GM21528 (cell line): ENCODE measurements at regions not wholly inside any gene's neighbourhood (a gene's known extent, or its start where the extent isn't known, plus 50 kb on each side); places are given as distances from the start of the nearest gene placed in this dataset.

Experiments
- ATAC-seq: cut with Tn5 transposase; IDR thresholded peaks from one replicate; pipeline ENCODE4 v1.9.1; 2021; ENCODE audit warnings: mild to moderate bottlenecking, moderate library complexity; ENCODE audit not compliant: unreplicated experiment, low FRiP score

GRCh38 chr4:81844717-81845116, 373.0 kb upstream of the RASGEF1B start:
- no peak for ATAC-seq

DNA sequence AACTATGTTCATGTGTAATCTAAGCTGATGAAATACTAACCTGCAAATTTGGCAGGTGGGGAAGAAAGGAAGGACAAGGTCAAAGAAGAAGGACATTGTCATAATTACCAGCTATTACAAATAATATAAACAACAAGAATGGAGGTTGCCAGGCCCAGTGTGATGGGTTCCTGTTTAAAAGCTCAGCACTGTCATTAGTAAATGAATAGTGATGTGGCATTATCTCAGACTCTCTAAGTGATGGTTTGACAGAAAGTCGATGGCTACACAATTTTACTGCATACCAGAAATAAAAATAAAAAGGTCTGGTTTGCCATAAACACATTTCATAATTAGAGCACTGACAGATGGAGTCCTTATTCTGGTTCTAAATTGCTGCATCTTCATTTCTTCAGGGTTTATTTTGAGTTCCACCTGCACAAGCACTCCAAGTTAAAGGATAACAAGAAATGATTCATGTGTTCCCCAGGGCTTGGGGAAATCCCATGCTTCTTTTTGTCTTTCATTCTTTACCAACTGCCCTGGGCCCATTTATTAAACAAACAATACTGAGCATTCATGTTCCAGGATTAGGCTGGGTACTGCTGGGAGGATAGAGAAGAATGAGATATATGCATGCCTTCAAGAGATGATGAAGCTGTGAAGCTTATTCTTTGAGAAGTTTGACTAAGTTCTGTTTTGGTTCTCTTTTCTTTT, 367.8 kb upstream of the RASGEF1B start:
- ATAC-seq, result peak; percentile 58

GRCh38 chr4:81838586-81838985, 366.9 kb upstream of the RASGEF1B start:
- no peak for ATAC-seq

DNA sequence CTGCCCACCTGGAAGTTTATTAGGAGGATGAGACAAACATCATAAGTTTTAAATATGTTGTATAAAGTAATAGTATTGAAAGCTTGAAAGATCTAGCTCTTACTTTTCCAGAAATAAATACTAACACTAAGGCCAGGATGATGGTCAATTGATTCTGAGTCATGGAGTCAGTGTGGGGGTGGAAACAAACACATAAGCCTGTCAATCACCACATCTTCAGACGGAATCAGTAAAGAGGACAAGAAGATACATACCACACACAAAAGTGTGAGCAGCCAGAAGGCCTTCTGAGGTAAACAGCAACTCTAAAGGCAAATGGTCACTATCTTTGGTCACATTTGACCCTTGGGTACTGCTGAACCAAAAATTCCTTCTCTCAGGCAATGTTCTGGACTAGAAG, 365.0 kb upstream of the RASGEF1B start:
- ATAC-seq, result no peak

DNA sequence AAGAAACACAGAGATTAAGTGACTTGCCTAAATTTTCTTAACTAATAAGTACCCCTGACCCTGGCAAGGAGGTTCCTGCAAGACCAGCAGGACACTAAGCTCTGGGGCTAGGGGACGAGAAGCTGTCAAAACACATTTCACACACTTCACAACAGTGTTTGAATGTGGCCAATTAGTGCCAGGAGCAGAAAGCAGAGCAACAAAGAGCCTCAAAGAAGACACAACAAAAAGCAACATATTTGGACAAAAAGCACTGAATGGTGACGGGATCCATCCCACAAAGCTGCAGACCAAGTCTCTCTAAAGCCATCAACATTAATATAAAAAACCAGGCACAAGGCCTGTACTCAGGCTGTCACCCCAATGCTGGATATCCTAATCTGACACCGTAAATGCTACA, 361.9 kb upstream of the RASGEF1B start:
- ATAC-seq, result no peak

DNA sequence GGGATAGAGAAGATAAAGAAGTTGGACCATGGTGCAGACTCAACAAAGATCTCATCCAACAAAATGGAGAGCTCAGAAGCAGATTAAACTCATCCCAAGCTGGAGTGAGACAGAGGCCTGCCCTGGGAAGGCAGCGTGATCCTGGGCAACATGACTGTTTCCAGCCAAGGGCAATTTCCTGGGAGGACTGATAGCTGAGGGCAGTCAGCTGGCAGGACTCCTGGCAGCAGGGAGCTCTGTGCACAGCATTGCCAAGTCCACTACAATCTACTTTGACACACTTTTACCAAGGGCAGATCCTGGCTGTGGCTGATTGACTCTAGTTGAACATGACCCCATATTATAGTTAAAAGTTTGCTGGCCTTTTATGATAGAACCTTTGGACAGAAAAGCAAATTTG, 357.3 kb upstream of the RASGEF1B start:
- ATAC-seq, result no peak

- ATAC-seq, result peak; percentile 78
These were observed 356.0 kb upstream of the RASGEF1B start for GRCh38 chr4:81827577-81828202.

GRCh38 chr4:81826817-81827424, 355.2 kb upstream of the RASGEF1B start:
- no peak for ATAC-seq

DNA sequence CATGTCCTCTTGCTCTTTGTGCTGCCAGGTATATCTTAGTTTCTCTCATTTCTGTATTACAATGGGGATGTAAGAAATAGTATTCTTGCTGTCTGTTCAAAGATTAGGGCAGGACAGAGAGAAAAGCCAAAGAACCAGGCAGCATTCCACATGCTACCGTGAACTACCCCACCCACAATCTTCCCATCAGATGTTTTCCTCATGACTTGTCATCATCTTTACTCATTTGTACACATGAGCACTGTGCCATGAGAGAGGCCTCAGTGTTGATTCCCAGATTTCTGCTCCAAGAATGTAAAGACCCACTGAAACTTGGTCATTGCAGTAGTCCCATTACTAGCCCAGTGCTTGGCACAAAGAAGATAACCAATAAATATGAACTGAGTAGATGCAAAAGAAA, 354.6 kb upstream of the RASGEF1B start:
- no peak for ATAC-seq

DNA sequence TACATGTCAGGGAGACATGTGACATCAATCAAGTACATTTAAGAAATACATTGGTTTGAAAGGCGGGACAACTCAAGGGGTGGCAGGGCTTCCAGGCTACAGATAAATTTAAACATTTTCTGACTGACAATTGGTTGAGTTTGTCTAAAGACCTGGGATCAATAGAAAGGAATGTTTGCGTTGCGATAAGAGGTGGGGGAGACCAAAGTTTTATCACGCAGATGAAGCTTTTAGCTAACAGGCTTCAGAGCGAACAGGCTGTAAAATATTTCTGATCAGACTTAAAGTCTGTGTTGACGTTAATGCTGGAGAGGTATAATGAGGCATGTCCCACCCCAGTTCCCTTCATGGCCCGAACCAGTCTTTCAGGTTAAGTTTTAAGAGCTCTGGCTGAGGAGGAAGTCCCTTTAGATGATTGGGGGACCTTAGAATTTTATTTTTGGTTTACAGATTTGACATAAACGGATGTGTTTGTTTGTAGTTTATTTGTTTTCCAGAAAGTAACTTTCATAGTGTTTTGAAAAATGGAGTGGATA, 346.7 kb upstream of the RASGEF1B start:
- no peak for ATAC-seq

- no peak for ATAC-seq
These were observed 344.5 kb upstream of the RASGEF1B start for GRCh38 chr4:81816031-81816761.

DNA sequence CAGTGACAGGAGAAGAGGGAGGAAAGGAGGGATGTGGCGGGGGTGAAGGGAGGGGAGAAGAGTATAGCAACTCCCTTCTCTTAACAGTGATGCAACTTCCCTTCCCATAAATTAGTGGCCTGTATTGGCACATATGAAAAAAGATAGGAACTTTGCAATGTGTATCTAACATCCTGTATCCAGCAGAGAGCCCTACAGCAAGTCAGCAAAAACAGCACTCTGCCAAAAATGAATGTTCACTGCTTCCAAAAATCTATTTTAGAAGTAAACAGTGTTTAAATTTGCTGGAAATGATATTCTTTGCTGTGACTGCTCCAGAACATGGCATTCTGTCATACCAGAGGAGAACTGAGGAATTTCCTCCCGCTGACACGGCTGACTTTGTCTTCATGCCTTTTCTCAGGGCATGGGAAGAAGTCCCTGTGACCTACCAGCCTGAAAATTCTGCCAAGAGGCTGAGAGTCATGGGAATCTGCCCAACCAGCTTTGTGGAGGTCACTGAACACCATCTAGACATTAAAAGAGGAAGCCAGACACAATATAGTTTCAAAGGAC, 343.4 kb upstream of the RASGEF1B start:
- ATAC-seq, result no peak

GRCh38 chr4:81811562-81812293, 340.0 kb upstream of the RASGEF1B start:
- ATAC-seq, result no peak

DNA sequence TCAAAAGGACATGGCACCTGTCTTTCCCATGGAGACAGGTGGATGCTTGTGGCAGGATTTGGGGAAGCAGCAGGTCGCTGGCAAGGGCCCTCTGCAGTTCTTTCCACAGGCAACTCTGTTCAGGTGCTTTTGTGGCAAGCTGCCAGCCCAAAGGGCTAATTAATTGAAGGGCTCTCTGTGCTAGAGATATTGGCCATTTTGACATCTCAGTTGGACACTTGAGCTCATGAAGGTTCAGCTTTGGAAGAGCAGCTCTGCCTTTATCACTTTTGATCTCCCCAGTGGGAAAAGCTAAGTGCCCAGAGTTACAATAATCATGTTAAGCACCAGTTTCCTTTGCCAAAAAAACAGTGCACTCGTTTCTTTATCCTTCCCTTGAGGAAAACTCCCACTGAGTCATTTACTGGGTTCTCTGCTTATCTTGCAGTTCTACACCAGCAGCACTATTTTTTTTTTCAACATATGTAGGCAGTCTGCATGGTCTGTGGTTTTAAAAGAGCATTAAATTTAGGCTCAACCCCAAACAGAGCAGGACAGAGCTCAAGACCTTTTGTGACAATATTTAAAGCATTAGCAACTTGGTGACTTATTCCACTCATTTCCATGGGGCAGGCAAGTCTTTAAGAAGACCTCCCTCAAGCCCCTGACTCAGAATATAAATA, 336.4 kb upstream of the RASGEF1B start:
- ATAC-seq, result no peak

DNA sequence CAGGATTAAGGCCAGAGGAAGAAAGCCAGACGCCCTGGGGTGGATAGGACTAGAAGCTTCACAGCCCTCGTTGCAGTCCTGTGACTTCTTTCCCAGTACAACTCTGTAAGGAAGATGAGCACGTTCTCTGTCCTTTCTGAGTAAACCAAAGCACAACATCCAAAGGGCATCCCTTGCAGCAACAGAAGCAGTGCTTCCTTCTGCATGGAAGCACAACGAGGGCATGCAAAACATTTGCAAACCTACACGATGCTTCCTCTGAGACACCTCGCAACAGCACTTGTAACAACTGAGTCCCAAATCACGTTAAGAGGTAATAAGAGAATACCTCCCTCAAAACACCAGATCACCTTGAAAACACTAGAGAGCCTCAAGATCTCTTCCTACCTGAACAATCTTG, 335.7 kb upstream of the RASGEF1B start:
- ATAC-seq, result no peak

DNA sequence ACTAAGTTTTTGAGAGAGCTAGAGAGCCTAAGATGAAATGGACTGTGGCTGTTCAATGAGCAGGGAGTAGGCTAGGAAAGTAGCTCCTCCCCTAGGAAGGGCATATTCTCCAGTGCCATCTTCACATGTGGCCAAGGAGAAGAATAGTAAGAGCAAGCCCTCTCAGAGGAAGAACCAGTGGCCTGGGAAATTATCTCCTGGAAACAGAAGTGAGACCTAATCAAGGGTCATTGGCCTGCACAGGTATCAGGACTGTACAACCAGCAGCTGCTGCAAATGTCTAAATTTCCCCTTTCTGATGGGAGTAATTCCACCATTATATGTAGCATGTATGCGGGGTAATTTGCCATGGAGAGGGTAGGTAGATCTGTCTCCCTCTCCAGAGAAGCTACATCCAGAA, 334.8 kb upstream of the RASGEF1B start:
- ATAC-seq, result no peak

GRCh38 chr4:81804849-81805248, 333.1 kb upstream of the RASGEF1B start:
- no peak for ATAC-seq

- no peak for ATAC-seq
These were observed 330.7 kb upstream of the RASGEF1B start for GRCh38 chr4:81802285-81802846.

GRCh38 chr4:81799371-81799770, 327.7 kb upstream of the RASGEF1B start:
- no peak for ATAC-seq
